ENCODE measurements at regions not wholly inside any gene's neighbourhood (a gene's known extent, or its start where the extent isn't known, plus 50 kb on each side); places are given as distances from the start of the nearest gene placed in this dataset.
"Not testable (repeated sequence)": the region's sequence is repeated elsewhere in the genome, so short reads cannot be mapped to it uniquely, and the experiment has no call there.

- ATAC-seq (replicated peaks; ENCODE audit: extremely low read depth, poor library complexity, severe bottlenecking) (no peak), DNase-seq (ENCODE audit: low spot score in 2 of 2) (no peak)
- Mint-ChIP-seq H3K36me3 (ENCODE audit: insufficient read depth) (no peaks in the 10 kb centered on the region), H3K4me1 (no peaks in the 10 kb centered on the region), H3K27ac (ENCODE audit: low read depth) (no peak overlapping the region), H3K9me3 (peaks cover 20% of the 10 kb centered on the region), H3K27me3 (no peaks in the 10 kb centered on the region), H3K4me3 (no peak overlapping the region)
Measured at GRCh38 chr2:125730921-125731320, 925.0 kb upstream of the GYPC start.

DNA sequence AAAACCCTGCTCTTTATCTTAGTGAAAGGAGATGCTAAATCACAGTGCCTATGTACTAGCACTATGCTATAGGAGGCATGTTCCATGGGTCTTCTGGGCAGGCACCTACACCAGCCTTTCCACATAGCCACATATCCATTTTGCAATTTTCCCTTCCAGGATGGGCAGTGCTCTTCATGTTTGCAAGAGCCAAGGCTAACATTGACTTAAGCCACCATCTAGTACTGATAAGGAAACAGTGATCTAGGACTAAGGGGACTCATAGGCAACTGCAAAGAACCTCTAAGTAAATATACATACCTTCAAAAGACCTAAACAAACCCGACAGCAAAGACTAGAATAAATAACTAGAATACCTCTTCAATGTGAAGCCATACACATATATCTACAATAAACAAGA is 919.7 kb upstream of the GYPC start:
- Mint-ChIP-seq H3K4me1 (no peaks in the 10 kb centered on the region), H3K4me3 (no peak overlapping the region), H3K9me3 (peaks cover 12% of the 10 kb centered on the region), H3K36me3 (ENCODE audit: insufficient read depth) (no peaks in the 10 kb centered on the region), H3K27ac (ENCODE audit: low read depth) (no peak overlapping the region), H3K27me3 (no peaks in the 10 kb centered on the region)
- DNase-seq (ENCODE audit: low spot score in 2 of 2), result no peak
- ATAC-seq (replicated peaks; ENCODE audit: extremely low read depth, poor library complexity, severe bottlenecking), result no peak

GRCh38 chr2:125745514-125745913 is 910.4 kb upstream of the GYPC start:
- ATAC-seq (replicated peaks; ENCODE audit: extremely low read depth, poor library complexity, severe bottlenecking) (no peak), DNase-seq (ENCODE audit: low spot score in 2 of 2) (no peak)
- H3K4me3 Mint-ChIP-seq, result no peak overlapping the region
- H3K36me3 Mint-ChIP-seq (ENCODE audit: insufficient read depth), result no peaks in the 10 kb centered on the region
- H3K9me3 Mint-ChIP-seq, result no peaks in the 10 kb centered on the region
- no peak overlapping the region for H3K27ac Mint-ChIP-seq (ENCODE audit: low read depth)
- no peaks in the 10 kb centered on the region for H3K4me1 Mint-ChIP-seq
- no peaks in the 10 kb centered on the region for H3K27me3 Mint-ChIP-seq

DNA sequence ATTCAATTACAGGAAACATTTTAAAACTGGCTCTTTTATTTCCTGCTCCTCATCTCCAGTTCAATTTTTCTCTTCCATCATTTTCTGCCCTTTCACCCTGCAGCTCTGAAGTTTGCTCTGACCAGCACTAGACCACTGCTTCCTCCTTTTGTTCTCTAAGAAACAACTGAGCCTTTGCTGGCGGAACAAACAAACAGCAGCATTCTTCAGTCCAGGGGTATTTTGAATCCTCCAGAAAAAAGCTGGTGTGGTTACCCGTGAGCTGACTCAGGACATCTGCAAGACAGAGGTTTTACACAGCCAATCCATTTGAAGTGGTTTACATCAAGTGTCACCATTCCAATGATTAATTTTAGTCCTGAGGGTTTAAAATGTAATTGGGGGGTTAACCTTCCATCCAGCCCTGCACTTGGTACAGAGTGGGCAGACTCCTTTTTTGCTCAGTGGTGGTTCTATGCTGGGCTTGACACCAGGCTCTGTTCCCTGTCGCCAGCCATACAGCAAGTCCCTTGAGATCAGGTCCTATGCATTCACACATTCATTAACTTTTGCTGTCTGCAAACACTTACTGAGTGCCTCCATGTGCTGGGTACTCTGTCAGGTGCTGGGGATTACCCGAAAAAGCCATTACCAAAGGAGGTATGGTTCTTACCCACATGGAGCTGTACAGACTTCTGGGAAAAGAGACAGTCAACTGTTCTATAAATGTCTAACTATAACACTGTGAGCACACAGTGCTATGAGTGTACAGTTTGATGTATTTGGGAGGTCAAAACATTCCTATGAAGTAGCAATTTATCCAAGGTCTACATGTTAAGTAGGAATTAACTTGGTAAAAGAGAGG is 909.4 kb upstream of the GYPC start:
- no peak overlapping the region for H3K4me3 Mint-ChIP-seq
- H3K27me3 Mint-ChIP-seq, result no peaks in the 10 kb centered on the region
- H3K27ac Mint-ChIP-seq (ENCODE audit: low read depth), result no peak overlapping the region
- DNase-seq (ENCODE audit: low spot score in 2 of 2) (no peak), ATAC-seq (replicated peaks; ENCODE audit: extremely low read depth, poor library complexity, severe bottlenecking) (no peak)
- H3K9me3 Mint-ChIP-seq, result no peaks in the 10 kb centered on the region
- H3K36me3 Mint-ChIP-seq (ENCODE audit: insufficient read depth), result no peaks in the 10 kb centered on the region
- H3K4me1 Mint-ChIP-seq, result no peaks in the 10 kb centered on the region

- ATAC-seq (replicated peaks; ENCODE audit: extremely low read depth, poor library complexity, severe bottlenecking) (no peak), DNase-seq (ENCODE audit: low spot score in 2 of 2) (no peak)
- H3K36me3 Mint-ChIP-seq (ENCODE audit: insufficient read depth), result no peaks in the 10 kb centered on the region
- H3K9me3 Mint-ChIP-seq, result no peaks in the 10 kb centered on the region
- H3K27ac Mint-ChIP-seq (ENCODE audit: low read depth), result no peak overlapping the region
- H3K27me3 Mint-ChIP-seq, result no peaks in the 10 kb centered on the region
- no peaks in the 10 kb centered on the region for H3K4me1 Mint-ChIP-seq
- no peak overlapping the region for H3K4me3 Mint-ChIP-seq
Measured at GRCh38 chr2:125747165-125747425, 908.9 kb upstream of the GYPC start.

DNA sequence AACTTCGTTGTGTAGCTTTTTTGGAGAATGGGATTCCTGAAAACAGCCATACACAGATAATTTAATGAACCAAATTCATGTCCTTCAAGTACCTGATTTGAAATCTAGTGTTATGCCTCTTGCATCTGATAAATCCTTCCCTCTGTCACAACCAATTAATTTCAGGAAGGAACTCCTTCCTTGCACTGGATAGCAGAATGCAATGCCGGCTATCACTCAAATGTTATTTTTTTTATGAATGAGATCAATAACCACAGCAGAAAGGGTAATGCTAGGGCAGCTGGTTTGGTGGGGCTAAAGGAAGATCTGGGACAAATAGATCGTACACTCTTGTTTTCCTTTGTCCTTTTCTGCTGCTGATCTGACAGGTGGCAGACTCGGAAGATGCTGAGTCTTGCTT is 899.5 kb upstream of the GYPC start:
- no peak overlapping the region for H3K27ac Mint-ChIP-seq (ENCODE audit: low read depth)
- H3K4me1 Mint-ChIP-seq, result no peaks in the 10 kb centered on the region
- no peak for ATAC-seq (replicated peaks; ENCODE audit: extremely low read depth, poor library complexity, severe bottlenecking)
- no peak overlapping the region for H3K4me3 Mint-ChIP-seq
- peaks cover 12% of the 10 kb centered on the region for H3K9me3 Mint-ChIP-seq
- H3K36me3 Mint-ChIP-seq (ENCODE audit: insufficient read depth), result no peaks in the 10 kb centered on the region
- DNase-seq (ENCODE audit: low spot score in 2 of 2), result no peak
- H3K27me3 Mint-ChIP-seq, result no peaks in the 10 kb centered on the region

DNA sequence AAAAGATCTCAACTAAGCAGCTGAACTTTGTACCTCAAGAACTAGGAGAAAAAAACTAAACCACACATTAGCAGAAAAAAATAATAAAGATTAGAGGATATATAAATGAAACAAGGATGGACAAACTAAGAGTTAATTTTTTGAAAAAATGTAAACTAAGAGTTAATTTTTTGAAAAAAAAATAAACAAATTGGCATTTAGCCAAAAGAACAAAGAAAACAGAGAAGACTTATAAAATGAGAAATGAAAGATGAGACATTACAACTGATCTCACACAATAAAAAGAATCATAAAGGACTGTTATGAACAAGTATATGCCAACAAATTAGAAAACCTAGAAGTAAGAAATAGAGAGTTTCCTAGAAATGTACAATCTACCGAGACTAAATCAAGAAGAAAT is 859.2 kb upstream of the GYPC start:
- DNase-seq (ENCODE audit: low spot score in 2 of 2), result no peak
- Mint-ChIP-seq H3K9me3 (peaks cover 16% of the 10 kb centered on the region), H3K4me1 (no peaks in the 10 kb centered on the region), H3K36me3 (ENCODE audit: insufficient read depth) (peaks cover 2% of the 10 kb centered on the region), H3K27me3 (no peaks in the 10 kb centered on the region), H3K4me3 (no peak overlapping the region), H3K27ac (ENCODE audit: low read depth) (no peak overlapping the region)
- no peak for ATAC-seq (replicated peaks; ENCODE audit: extremely low read depth, poor library complexity, severe bottlenecking)

- H3K27ac Mint-ChIP-seq (ENCODE audit: low read depth), result no peak overlapping the region
- ATAC-seq (replicated peaks; ENCODE audit: extremely low read depth, poor library complexity, severe bottlenecking) (no peak), DNase-seq (ENCODE audit: low spot score in 2 of 2) (no peak)
- H3K4me3 Mint-ChIP-seq, result no peak overlapping the region
- H3K27me3 Mint-ChIP-seq, result no peaks in the 10 kb centered on the region
- H3K9me3 Mint-ChIP-seq, result peaks cover 13% of the 10 kb centered on the region
- peaks cover 2% of the 10 kb centered on the region for H3K36me3 Mint-ChIP-seq (ENCODE audit: insufficient read depth)
- H3K4me1 Mint-ChIP-seq, result no peaks in the 10 kb centered on the region
Measured at GRCh38 chr2:125797192-125797591, 858.8 kb upstream of the GYPC start.

- Mint-ChIP-seq H3K27ac (ENCODE audit: low read depth) (no peak overlapping the region), H3K4me1 (no peaks in the 10 kb centered on the region), H3K27me3 (no peaks in the 10 kb centered on the region), H3K9me3 (peaks cover 31% of the 10 kb centered on the region), H3K36me3 (ENCODE audit: insufficient read depth) (no peaks in the 10 kb centered on the region), H3K4me3 (no peak overlapping the region)
- no peak for DNase-seq (ENCODE audit: low spot score in 2 of 2)
- ATAC-seq (replicated peaks; ENCODE audit: extremely low read depth, poor library complexity, severe bottlenecking), result no peak
Measured at GRCh38 chr2:125822746-125823145, 833.2 kb upstream of the GYPC start.

- not testable (repeated sequence) for H3K27me3 Mint-ChIP-seq; ATAC-seq (replicated peaks; ENCODE audit: extremely low read depth, poor library complexity, severe bottlenecking); DNase-seq (ENCODE audit: low spot score in 2 of 2); H3K4me3 Mint-ChIP-seq; H3K4me1 Mint-ChIP-seq; H3K36me3 Mint-ChIP-seq (ENCODE audit: insufficient read depth); H3K27ac Mint-ChIP-seq (ENCODE audit: low read depth)
- peaks cover 27% of the 10 kb centered on the region for H3K9me3 Mint-ChIP-seq
Measured at GRCh38 chr2:125825781-125826180, 830.2 kb upstream of the GYPC start.

GRCh38 chr2:125837128-125837527 is 818.8 kb upstream of the GYPC start:
- ATAC-seq (replicated peaks; ENCODE audit: extremely low read depth, poor library complexity, severe bottlenecking) (no peak), DNase-seq (ENCODE audit: low spot score in 2 of 2) (no peak)
- H3K9me3 Mint-ChIP-seq, result peaks cover 13% of the 10 kb centered on the region
- H3K4me1 Mint-ChIP-seq, result no peaks in the 10 kb centered on the region
- no peaks in the 10 kb centered on the region for H3K27me3 Mint-ChIP-seq
- no peak overlapping the region for H3K27ac Mint-ChIP-seq (ENCODE audit: low read depth)
- H3K4me3 Mint-ChIP-seq, result no peak overlapping the region
- no peaks in the 10 kb centered on the region for H3K36me3 Mint-ChIP-seq (ENCODE audit: insufficient read depth)

DNA sequence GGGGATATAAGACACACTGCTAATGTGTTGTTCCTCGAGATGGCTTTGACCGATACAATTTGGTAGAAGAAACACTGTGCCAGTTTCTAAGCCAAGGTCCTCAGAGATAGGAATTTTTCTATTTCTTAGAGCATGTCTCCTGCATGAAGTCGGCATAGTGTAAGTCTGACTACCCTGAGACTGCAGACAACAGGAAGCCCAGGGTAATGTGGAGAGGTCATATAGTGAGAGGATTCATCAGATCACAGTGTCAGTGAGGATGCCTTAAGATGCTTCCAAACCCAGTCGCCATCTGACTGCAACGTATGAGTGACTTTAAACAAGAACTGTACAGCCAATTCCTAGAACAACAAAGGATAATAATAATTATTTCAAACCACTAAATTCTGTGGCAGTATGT is 818.3 kb upstream of the GYPC start:
- DNase-seq (ENCODE audit: low spot score in 2 of 2) (no peak), ATAC-seq (replicated peaks; ENCODE audit: extremely low read depth, poor library complexity, severe bottlenecking) (no peak)
- Mint-ChIP-seq H3K9me3 (peaks cover 13% of the 10 kb centered on the region), H3K36me3 (ENCODE audit: insufficient read depth) (no peaks in the 10 kb centered on the region), H3K4me1 (no peaks in the 10 kb centered on the region), H3K4me3 (no peak overlapping the region), H3K27ac (ENCODE audit: low read depth) (no peak overlapping the region), H3K27me3 (no peaks in the 10 kb centered on the region)

DNA sequence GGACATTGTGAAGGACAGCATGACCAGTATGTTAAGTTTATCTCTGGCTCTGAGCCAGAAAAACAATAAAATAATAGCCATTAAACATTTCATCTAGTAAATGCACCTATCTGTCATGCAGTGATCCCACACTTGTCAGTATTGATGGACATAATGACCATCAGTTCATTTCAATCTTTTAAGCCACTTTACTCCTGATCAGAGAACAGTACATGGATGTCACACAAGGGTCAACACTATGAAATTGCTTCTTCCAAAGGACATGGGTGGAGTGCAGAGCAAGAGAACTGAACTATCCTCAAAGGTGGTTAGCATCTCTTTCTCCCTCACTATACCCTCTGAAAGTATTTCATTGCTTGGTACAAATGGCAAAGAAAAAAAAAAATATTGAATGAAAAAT is 816.0 kb upstream of the GYPC start:
- no peak for DNase-seq (ENCODE audit: low spot score in 2 of 2)
- Mint-ChIP-seq H3K9me3 (peaks cover 17% of the 10 kb centered on the region), H3K4me1 (no peaks in the 10 kb centered on the region), H3K27me3 (no peaks in the 10 kb centered on the region), H3K36me3 (ENCODE audit: insufficient read depth) (no peaks in the 10 kb centered on the region), H3K27ac (ENCODE audit: low read depth) (no peak overlapping the region), H3K4me3 (no peak overlapping the region)
- no peak for ATAC-seq (replicated peaks; ENCODE audit: extremely low read depth, poor library complexity, severe bottlenecking)

DNA sequence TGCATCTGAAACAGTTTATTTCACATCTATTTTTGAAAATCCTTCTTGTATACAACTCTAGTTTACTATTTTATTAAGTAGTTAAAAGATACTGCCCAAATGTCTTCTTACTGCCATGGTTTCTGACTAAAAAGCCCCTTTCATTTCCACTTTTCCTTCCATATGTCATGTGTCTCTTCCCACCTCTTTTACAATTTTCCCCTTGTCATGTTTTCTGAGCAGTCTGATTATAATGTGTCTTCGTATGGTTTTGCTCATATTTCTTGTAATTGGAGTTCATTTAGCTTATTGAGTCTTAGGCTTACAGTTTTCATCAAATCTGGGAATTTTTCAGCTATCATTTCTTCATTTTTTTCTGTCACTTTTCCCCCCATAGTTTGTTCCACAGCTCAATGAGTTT is 813.9 kb upstream of the GYPC start:
- DNase-seq (ENCODE audit: low spot score in 2 of 2) (no peak), ATAC-seq (replicated peaks; ENCODE audit: extremely low read depth, poor library complexity, severe bottlenecking) (no peak)
- Mint-ChIP-seq H3K4me1 (no peaks in the 10 kb centered on the region), H3K27ac (ENCODE audit: low read depth) (no peak overlapping the region), H3K27me3 (no peaks in the 10 kb centered on the region), H3K4me3 (no peak overlapping the region), H3K9me3 (peaks cover 17% of the 10 kb centered on the region), H3K36me3 (ENCODE audit: insufficient read depth) (peaks cover 2% of the 10 kb centered on the region)
